ENCODE measurements at regions not wholly inside any gene's neighbourhood (a gene's known extent, or its start where the extent isn't known, plus 50 kb on each side); places are given as distances from the start of the nearest gene placed in this dataset.

- no peak for TF ChIP-seq CTCF (IDR thresholded peaks at IDR 0.05; ENCODE audit: low read depth, low read length)
- H3K4me3 ChIP-seq (ENCODE audit: low read depth, low read length): no peak overlapping the region
Observed at GRCh38 chr1:112057736-112058135, 68.3 kb upstream of the KCND3 start.

DNA sequence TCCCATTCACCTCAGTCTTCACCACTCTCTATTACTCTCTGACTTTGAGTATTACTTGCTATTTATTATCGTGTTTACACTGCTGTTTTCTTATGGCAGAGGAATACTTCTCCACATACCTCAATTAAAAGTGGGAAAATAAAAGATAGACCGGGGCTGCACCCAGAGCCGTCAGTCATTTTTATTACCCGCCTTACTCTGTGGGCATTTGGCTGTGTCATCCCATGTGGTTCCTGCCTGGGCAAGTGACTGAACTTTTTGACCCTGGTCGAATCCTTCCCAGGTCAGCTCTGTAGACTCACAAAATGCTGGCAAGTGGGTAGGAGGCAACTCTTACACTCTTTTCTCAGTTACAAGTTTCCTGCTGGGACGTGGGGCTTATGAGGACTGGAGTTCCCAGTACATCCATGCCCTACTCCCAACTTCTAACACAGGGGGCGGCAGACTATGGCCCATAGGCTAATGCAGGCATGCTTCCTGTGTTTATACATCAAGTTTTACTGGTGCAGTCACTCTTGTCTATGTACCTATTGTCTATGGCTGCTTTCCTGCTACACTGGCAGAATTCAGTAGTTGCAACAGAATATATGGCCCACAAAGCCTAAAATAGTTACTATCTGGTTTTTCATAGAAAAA lies 69.5 kb upstream of the KCND3 start:
- TF ChIP-seq CTCF (IDR thresholded peaks at IDR 0.05; ENCODE audit: low read depth, low read length): no peak
- H3K4me3 ChIP-seq (ENCODE audit: low read depth, low read length): no peak overlapping the region

DNA sequence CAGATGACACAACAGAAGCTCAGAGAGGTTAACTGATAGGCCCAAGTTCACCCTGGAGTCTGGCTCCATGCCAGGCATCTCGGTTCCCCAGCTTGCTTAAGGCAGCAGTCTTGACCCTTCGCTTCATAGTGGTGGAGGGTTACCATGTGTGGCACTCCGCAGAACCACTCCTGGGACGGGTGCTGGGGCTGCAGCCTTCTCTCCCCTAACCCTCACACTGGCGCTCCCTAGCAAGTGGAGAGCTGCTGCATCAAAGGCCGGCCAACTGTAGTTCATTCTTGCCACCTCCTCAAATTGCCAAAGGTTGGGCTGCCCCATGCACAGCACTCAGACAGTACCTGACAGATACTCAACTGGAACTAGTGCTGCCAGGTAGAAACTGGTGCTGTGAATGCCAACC lies 70.2 kb upstream of the KCND3 start:
- no peak for TF ChIP-seq CTCF (IDR thresholded peaks at IDR 0.05; ENCODE audit: low read depth, low read length)
- H3K4me3 ChIP-seq (ENCODE audit: low read depth, low read length): no peak overlapping the region

DNA sequence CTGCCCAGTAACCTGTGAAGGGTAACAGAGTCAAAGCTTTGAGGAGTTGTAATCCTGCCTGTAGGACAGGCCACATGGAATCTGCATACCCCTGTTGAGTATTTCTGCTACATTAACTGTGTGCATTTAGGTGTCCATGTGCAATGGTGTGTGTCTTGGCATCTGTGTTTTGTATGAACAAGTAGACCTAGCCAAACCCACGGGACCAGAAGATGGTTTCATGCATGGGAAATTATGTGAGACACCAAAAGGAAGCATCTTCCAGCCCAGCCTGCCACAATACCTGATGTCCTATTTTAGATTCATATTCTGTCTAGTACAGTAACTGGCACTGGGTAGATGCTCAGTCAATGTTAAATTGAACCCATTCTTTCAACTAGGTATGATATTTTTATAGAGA lies 70.8 kb upstream of the KCND3 start:
- no peak for TF ChIP-seq CTCF (IDR thresholded peaks at IDR 0.05; ENCODE audit: low read depth, low read length)
- no peak overlapping the region for H3K4me3 ChIP-seq (ENCODE audit: low read depth, low read length)

- no peak overlapping the region for H3K4me3 ChIP-seq (ENCODE audit: low read depth, low read length)
- no peak for TF ChIP-seq CTCF (IDR thresholded peaks at IDR 0.05; ENCODE audit: low read depth, low read length)
Observed at GRCh38 chr1:112061056-112061455, 71.6 kb upstream of the KCND3 start.

DNA sequence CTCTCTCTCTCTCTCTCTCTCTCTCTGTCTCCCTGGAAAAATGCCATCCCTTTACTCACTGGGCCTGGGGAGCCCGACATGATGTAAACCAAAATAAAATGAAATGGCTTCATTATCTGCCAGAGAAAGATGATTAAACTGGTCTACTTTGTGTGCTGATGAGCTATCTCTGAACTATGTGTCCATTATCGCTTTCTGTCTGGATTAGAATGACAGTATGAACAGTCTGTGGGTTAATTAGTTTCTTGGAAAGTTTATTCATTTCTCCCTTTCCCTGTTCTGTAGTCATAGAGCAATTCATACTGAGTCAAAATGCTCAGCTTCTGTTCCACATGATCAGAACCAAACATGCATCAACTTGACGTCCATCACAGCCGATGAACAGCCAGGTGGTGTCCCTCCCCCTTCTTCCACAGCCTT lies 72.4 kb upstream of the KCND3 start:
- no peak overlapping the region for H3K4me3 ChIP-seq (ENCODE audit: low read depth, low read length)
- no peak for TF ChIP-seq CTCF (IDR thresholded peaks at IDR 0.05; ENCODE audit: low read depth, low read length)

- H3K4me3 ChIP-seq (ENCODE audit: low read depth, low read length): no peak overlapping the region
- TF ChIP-seq CTCF (IDR thresholded peaks at IDR 0.05; ENCODE audit: low read depth, low read length): no peak
Observed at GRCh38 chr1:112063781-112064728, 74.6 kb upstream of the KCND3 start.
